ENCODE measurements at regions not wholly inside any gene's neighbourhood (a gene's known extent, or its start where the extent isn't known, plus 50 kb on each side); places are given as distances from the start of the nearest gene placed in this dataset.
"Not testable (repeated sequence)": the region's sequence is repeated elsewhere in the genome, so short reads cannot be mapped to it uniquely, and the experiment has no call there.

DNA sequence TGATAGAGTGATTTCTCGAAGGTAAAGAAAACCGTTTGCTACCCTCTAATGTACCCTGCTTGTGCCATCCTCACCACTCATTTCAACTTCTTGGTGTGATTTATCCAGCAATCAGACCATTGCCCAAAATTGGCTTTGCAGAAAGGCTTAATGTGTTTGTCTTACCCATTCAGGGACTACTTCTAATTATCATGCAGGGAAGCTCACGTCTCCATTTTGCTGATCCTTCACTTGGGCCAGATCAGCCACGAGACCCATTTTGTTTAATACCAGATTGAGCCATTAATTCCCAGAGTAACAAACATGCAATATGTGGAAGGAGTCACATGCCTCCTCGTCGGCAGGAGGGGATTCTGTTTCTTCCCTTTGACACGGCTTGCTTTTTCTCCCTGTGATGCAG, 51.1 kb upstream of the CRY1 start:
- DNase-seq = no peak

DNA sequence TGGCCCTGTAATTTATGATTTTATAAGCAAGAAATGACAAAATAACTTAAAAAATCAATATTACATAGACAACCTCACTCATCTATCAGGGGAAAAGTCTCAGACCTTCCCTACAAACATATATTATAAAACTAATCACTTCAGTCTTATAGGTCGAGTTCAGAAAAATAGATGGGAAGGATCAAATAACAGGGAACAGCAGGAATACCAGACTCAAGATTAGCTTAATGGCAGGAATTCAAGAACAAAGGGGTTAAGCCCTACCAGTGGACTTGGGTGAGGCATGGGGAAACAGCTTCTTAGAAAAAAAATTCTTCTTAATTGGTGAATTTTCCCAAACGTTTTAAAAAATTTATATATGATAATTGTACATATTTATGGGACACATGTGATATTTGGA, 51.6 kb upstream of the CRY1 start:
- DNase-seq = no peak

DNA sequence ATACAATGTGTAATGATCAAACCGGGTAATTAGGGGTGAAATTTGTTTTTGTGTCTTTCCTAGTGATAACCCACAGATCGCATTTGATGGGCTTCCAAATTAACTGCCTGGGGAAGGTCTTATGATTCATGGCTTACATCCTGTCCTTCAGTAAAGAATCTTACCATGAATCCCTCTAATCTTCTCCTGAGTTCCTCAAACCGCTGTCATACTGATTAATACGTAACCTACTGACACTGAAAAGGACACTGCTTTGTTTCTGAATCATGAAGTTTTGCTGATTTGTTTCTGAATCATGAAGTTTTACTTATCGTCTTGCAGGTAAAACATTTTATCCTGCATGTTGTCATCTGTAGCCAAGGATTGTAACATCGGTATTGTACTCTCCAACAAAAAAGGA, 52.0 kb upstream of the CRY1 start:
- DNase-seq = no peak

DNA sequence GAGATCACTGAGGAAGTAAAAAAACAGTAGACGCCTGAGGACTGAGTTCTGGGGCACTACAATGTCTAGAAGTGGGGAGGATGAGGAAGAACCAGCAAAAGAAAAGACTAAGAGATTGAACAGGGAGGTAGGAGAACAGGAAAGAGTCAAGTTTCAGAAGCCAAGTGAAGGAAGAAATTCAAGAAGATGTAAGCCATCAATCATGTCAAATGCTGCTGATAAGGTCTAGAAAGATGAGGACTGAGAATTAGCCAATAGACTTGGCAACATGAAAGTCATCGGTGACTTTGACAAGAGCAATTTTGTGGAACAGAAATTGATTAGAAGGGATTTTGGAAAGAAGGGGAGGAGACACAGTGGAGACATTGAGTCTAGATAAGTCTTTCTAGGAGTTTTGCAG, 54.8 kb upstream of the CRY1 start:
- DNase-seq = no peak

DNA sequence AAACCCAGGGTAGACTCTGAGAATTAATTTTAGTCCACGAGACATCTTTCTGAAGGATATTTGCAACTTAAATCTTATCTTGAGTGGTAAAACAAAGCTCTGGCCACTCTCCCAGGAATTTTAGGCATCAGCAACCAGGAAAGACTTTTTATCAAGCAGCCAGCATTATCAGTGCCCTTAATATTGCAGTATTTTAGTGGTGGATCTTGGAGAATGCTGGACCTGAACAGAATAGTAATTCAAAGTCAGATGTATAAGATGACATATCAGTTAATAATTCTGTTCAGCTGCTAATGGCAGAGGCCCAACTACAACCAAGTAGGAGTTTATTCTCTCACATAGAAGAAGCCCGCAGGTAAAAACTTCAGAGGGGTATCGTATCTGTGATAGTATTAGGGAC, 59.0 kb upstream of the CRY1 start:
- DNase-seq = no peak

DNA sequence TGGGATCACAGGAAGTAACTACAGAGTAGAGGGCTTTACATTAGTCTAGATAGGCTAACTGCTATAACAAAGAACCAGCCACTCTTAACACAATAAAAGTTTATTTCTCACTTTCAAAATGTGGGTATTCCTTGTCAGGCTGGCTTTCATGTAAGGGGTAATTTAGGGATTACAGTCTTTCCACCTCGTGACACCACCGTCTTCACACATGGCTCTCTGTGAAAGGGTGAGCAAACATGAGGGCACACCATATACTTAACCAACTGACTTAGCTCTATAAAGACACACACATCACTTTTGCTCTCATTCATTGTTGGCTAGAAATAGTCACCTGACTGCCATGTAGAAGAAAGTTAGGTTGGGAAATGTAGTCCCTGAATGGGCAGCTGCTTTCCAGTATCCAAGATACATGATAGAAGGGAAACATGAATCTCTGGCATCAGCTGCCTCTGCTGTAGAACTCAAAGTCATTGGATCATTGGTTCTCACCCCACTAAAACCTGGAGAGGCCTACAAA, 66.1 kb upstream of the CRY1 start:
- DNase-seq = no peak

DNA sequence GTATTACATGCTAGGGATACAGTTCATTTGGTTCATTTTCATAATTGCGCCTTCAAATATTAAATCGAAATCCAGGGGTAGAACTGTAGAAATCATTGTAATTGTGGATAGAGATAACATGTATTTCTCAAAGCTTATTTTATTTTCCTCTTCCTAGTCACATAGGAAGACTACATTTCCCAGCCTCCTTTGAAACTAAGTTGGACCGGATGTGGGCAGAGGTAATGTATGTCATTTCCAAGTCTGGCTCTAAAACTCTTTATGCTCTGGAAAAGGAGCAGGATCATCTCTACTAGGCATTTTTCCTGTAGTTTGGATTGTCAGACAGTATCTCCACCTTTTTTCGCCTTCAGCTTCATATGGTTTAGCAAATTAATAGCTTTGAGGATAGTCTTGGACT, 70.1 kb upstream of the CRY1 start:
- DNase-seq = no peak

DNA sequence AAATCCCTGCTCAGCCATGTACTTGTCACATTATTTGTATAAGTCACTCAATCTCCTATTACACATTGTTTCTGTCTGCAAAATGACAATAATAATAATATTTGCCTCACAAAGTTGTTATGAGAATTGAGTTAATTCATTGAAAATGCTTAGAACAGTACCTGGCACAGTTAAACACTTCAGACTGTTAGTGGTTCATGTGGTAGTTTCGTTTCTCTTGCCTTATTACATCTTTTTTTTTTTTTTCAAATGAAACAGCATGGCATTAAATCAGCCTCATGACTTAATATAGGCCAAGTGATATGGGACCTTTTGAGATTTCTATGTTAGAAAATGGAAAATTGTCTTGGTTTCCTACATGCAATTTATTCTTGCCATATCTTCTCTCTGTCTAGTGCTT, 71.0 kb upstream of the CRY1 start:
- no peak for DNase-seq

DNA sequence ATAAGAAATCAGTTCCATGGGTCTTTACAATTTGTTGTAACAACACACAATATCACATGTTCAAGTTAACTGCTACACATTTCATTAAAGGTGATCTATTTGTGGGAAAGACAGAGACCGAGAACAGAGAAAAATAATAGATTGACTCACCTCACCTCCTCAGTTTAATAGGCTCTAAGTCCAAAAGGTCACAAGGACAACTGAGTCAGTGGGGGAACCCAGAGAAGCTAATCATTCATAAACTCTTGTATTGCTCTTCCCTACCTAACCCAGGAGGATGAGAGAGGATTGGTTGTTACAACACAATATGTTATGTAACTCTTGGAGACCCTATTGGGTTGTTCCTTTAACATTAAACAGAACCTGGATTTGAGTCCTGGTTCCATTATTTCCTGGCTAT, 72.2 kb upstream of the CRY1 start:
- DNase-seq = no peak

DNA sequence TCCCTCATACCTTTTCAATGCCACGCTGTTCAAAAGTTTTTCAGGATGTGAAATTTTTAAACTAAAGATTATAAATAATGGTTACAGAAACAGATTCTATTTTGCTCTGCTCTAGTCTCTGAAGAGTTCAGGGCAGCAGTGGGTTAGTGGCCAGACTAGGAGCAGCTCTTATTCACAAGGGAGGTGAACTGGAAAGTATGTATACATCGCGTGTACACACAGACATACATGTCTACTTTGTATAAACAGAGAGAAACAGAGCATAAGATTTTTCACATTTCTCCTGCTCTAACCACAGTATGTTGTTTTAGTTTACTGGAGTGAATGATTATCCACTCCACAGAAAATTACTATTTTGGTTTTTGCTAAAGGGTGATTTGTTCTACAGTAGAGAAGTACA, 74.4 kb upstream of the CRY1 start:
- DNase-seq = no peak

DNA sequence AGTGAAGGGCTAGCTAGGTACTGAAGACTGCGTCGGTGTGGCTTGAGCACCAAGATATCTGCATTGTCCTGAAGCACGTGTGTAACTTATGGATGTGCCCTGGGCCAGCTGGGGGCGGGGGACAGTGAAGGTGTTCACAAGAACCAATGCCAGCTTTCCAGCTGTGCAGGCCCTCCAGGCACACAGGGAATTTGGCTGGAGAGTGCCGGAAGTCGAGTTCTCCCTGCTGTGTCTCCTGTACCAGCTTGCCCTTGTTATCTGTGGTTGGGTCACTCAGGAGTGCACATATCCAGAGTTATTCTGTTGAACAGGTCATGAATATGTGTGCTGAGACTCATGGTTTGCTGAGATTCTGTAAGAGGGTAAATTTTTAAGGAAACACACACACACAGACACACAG, 75.9 kb upstream of the CRY1 start:
- no peak for DNase-seq

DNA sequence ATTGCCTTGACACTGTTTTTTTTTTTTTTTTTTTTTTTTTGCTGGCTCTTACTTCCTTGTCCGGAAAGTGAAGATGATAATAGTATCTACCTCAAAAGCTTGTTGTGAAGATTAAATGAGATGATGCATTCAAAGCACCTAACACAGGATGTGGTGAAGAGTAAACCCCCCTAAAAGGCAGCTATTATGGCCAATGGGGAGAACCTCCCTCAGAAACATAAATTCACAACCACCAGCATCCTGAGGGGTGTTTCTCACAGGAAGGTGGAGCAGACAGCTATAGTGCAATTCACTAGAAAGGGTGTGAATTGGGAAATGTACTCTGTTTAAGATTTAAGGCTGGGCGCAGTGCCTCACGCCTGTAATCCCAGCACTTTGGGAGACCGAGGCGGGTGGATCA, 85.4 kb upstream of the CRY1 start:
- DNase-seq = no peak

DNA sequence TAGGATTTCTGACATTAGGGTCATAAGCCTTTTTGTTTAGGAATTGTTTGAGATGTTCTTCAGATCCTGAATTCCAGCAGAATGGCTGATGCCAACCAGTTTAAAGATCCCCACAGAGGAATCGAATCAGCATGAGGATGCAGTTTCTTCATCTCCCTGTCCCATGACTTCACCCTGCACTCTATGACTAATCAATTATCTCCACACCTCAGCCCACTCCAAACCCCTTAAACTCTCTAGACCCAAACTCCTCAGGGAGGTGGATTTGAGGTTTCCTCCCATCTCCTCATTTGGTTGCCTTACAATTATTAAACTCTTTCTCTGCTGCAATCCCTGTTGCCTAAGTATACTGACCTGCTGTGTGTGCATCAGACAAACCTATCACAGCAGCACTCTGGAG, 86.5 kb upstream of the CRY1 start:
- DNase-seq = no peak

DNA sequence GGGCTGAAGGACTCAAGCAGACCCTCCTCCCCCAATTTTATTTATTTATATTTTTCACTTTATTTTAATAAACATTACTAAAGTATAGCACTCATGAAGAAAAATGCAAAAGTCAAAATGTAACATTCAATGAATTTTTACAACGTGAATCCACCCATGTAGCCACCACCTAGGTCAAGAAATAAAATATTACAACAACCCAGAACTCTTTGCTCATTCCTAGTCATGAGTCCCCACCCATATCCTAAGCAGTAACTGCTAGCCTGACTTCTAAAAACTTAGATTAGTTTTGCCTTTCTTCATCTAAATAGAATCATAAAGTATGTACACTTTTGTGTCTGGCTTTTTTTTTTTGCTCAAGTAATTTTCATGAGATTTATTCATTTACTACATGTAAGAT, 86.9 kb upstream of the CRY1 start:
- no peak for DNase-seq

DNA sequence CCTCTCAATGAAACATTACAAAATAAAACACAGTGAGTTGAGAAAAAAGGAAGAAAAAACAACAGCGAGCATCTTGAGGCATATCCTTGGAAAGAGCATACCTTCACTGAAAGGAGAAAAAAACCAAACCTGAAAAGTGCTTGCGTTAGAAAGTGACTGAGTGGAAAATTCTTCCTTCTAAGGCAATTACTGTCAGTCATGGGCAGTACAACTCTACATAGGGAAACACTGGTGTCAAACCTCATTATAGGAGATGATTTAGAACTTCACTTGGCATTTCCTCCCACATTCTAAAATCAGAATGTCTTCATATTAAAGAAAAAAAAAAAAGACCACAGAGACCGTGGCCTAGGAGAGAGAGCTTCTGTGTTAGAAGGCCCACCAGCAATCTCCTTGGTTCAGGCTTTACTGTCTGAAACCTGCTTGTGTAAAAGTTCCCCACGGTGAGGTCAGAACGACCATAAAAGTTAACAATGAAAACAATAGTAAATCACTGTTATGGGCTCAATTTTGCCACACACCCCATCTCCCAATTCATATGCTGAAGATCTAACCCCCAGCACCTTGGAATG, 91.1 kb upstream of the CRY1 start:
- no peak for DNase-seq

DNA sequence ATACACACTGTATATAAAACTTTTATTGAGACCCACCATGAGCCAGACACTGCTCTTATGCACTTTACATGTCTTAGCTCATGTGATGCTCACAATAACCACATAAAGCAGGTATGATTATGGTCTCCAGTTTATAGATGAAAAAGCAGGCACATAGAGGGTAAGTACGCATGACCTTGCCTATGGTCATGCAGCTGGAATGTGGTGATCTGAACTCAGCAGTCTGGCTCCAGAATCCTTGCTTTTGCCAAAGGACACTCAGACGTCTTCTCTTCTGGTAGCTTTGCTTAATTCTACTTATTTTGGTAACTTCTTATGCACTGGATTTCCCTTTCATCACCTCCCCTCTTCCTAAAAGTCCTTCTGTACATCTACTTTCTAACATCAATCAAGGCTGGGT, 103.3 kb upstream of the CRY1 start:
- DNase-seq = no peak

DNA sequence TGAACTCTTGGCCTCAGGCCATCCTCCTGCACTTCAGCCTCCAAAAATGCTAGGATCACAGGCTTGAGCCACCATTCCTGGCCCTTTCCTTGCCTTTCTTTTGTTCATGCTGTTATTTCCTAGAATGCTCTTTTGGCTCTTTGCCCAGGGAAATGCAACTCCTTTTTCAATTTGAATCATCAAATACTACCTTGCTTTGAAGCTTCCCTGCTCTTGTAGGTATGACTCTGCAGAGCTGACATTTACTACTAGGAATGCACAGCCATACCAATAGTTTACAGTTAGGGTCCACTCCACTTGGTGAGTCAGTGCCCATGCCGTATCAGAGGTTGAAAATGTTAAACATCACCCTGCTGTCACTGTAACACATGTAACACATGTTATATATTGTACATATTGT, 107.0 kb upstream of the CRY1 start:
- DNase-seq = no peak

DNA sequence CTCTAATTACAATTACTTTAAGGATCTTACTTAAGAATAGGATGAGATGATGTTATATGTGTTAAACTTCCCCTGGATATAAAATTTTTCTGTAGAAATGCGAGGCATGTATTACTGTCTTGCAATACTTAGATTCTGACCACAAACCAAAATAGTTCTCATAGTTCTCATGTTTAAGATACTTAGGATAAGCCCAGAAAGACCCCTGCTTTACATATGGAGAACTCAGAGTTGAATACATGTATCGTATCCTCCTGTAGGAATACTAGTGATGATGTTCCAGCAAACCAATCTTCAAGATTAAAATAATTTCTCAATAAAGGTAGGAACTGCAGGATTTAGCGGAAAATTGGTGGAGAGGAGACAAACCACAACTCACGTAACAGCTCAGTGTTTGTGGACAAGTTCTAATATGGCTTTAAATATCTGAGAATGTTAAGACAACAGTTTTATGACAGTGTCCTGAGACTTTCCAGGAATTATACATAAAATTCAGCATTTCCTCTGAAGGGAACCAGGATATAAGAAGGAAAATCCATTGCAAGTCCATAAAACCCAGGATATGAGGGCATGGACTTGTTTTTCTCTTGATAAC, 114.7 kb upstream of the CRY1 start:
- no peak for DNase-seq

DNA sequence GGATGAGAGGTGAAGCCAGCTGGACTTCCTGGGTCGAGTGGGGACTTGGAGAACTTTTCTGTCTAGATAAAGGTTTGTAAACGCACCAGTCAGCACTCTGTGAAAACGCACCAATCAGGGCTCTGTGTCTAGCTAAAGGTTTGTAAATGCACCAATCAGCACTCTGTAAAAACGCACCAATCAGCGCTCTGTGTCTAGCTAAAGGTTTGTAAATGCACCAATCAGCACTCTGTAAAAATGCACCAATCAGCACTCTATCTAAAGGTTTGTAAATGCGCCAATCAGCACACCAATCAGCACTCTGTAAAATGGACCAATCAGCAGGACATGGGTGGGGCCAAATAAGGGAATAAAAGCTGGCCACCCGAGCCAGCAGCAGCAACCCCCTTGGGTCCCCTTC, 116.4 kb upstream of the CRY1 start:
- DNase-seq = not testable (repeated sequence)

DNA sequence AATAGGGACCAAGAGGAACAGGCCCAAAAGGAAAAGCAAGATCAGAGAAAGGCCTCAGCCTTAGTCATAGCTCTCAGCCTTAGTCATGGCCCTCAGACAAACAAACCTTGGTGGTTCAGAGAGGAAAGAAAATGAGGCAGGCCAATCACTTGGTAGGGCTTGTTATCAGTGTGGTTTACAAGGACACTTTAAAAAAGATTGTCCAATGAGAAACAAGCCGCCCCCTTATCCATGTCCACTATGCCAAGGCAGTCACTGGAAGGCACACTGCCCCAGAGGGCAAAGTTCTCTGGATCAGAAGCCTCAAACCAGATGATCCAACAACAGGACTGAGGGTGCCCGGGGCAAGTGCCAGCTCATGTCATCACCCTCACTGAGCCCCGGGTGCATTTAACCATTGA, 121.0 kb upstream of the CRY1 start:
- not testable (repeated sequence) for DNase-seq

DNA sequence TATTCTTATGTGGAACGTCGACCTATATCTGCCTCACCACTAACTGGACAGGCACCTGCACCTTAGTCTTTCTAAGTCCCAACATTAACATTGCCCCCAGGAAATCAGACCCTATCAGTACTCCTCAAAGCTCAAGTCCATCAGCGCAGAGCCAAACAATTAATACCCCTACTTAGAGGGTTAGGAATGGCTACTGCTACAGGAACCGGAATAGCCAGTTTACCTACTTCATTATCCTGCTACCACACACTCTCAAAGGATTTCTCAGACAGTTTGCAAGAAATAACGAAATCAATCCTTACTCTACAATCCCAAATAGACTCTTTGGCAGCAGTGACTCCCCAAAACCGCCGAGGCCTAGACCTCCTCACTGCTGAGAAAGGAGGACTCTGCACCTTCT, 123.1 kb upstream of the CRY1 start:
- DNase-seq = not testable (repeated sequence)

DNA sequence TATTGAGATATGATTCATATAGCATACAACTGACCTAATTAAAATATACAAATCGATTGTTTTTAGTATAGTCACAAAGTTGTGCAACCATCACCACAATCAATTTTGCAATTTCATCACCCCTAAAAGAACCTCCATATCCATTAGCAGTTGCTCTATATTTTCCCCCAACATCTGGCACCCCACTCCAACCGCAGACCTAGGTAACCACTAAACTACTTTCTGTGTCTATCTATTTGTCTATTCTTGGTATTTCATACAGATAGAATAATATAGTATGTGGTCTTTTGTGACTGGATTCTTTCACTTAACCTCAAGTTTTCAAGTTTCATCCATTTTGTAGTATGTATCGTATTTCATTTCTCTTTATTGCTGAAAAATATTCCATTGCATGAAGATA, 126.0 kb upstream of the CRY1 start:
- no peak for DNase-seq

DNA sequence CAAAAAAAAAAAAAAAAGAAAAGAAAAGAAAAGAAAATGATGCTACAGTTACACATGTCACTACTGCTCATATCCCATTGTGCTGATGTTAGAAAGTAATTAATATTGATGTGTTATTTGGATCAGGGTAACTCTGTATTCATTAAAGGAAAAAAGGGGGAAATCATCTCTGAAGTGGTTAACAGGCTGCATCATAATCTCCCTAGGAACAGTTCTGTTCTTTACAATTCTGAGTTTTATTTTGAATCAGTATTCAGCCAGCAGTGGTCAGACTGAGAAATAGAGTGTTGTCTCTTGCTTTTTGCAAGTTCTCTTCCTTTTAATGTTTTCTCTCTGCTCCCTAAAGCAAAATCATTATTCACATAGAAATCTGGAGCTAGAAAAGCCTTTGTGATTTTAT, 128.6 kb upstream of the CRY1 start:
- DNase-seq = no peak

DNA sequence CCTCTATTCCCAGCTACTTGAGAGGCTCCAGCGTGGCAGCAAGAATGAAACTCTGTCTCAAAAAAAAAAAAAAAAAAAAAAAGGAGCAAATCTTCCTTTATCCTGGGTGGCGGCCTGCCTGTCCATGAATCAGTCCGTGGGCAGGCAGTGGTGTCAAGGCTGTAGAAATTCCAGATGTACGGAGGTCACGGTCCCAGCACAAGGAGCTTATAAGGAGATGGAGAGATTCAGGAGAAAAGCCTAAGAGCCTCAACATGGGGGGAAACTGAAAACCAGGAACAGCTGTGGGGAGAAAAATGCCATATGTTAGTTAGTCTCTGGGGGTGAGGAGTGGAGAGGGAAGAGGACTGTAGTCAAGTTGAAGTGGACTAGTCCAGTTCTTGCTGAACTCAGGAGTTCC, 130.5 kb upstream of the CRY1 start:
- no peak for DNase-seq

DNA sequence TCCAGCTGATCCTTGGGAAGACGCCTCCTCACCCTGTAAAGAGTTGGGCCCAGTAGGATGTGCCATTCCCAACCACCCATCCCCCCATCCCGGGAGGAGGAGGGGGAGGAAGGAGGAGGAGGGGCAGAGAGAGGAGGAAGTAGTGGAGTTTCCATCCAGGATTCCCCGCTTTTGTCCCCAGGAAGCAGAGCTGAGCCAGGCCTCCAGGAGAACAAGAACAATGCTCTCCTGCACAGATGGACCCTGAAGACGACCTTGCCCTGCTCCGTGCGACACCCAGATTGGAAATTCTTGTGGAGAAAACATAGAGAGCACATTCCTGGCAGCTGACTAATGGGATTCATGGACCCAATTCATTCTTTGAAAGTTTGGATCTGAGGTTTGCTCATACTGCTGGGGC, 132.3 kb upstream of the CRY1 start:
- DNase-seq = no peak

DNA sequence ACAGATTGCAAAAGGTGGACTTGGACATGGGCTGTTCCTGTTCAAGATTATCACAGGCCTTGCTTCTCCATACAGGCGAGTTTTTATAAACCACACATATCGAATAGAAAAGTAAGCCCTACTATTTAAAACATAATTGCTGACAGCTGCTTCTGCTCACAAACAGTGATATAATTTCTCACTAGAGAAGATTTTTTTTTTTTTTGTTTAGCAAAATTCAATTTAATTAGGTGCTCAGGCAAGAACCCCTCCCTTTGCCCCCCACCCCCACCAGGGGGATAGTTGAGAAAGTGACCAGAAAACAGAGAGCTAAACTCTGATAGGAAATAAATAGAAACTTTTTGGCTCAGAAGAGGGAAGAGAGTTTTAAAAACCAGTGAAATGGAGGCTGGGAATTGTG, 132.8 kb upstream of the CRY1 start:
- no peak for DNase-seq
